HG03378 (cell line): ENCODE measurements at regions not wholly inside any gene's neighbourhood (a gene's known extent, or its start where the extent isn't known, plus 50 kb on each side); places are given as distances from the start of the nearest gene placed in this dataset.

Experiments
- ATAC-seq: cut with Tn5 transposase; IDR thresholded peaks from one replicate; pipeline ENCODE4 v1.9.1; 2021; ENCODE audit warnings: mild to moderate bottlenecking, moderate library complexity; ENCODE audit not compliant: unreplicated experiment

- no peak for ATAC-seq
Observed at GRCh38 chr2:9086465-9086864, 83.0 kb upstream of the MBOAT2 start.

GRCh38 chr2:9085353-9085752, 81.9 kb upstream of the MBOAT2 start:
- no peak for ATAC-seq

GRCh38 chr2:9083287-9083686, 79.8 kb upstream of the MBOAT2 start:
- ATAC-seq = no peak

GRCh38 chr2:9082158-9082557, 78.7 kb upstream of the MBOAT2 start:
- no peak for ATAC-seq

GRCh38 chr2:9081750-9082149, 78.3 kb upstream of the MBOAT2 start:
- ATAC-seq = no peak

- no peak for ATAC-seq
Observed at GRCh38 chr2:9078405-9078804, 74.9 kb upstream of the MBOAT2 start.

- ATAC-seq = no peak
Observed at GRCh38 chr2:9077691-9078090, 74.2 kb upstream of the MBOAT2 start.

- no peak for ATAC-seq
Observed at GRCh38 chr2:9076755-9077154, 73.3 kb upstream of the MBOAT2 start.

- no peak for ATAC-seq
Observed at GRCh38 chr2:9076210-9076609, 72.7 kb upstream of the MBOAT2 start.

GRCh38 chr2:9074930-9075329, 71.4 kb upstream of the MBOAT2 start:
- no peak for ATAC-seq

- no peak for ATAC-seq
Observed at GRCh38 chr2:9071584-9072124, 68.2 kb upstream of the MBOAT2 start.

GRCh38 chr2:9071032-9071431, 67.5 kb upstream of the MBOAT2 start:
- ATAC-seq = no peak

- no peak for ATAC-seq
Observed at GRCh38 chr2:9069543-9069942, 66.1 kb upstream of the MBOAT2 start.

- no peak for ATAC-seq
Observed at GRCh38 chr2:9065901-9066300, 62.4 kb upstream of the MBOAT2 start.

- ATAC-seq = no peak
Observed at GRCh38 chr2:9063023-9063606, 59.6 kb upstream of the MBOAT2 start.

- ATAC-seq = no peak
Observed at GRCh38 chr2:9060819-9061218, 57.3 kb upstream of the MBOAT2 start.

GRCh38 chr2:9057939-9058761, 54.7 kb upstream of the MBOAT2 start:
- no peak for ATAC-seq

- ATAC-seq = no peak
Observed at GRCh38 chr2:9055471-9055870, 52.0 kb upstream of the MBOAT2 start.

GRCh38 chr2:9053534-9053931, 50.0 kb upstream of the MBOAT2 start:
- no peak for ATAC-seq
